K562 (cell line): ENCODE measurements at regions not wholly inside any gene's neighbourhood (a gene's known extent, or its start where the extent isn't known, plus 50 kb on each side); places are given as distances from the start of the nearest gene placed in this dataset.

Experiments
- SRSF7 ChIP-seq: fragments of 200-400 bp; formaldehyde crosslinking; optimal IDR thresholded peaks from 2 replicates; pipeline ENCODE3; 2017; ENCODE audit warnings: mild to moderate bottlenecking, low read depth, low read length
- ZNF217 ChIP-seq: sonication (generic); formaldehyde crosslinking; IDR thresholded peaks from 2 replicates; pipeline ENCODE4 v1.8.0; 2022; ENCODE audit warnings: mild to moderate bottlenecking, missing genetic modification reagents
- TF ChIP-seq, protein P1 (sequence below): fragments of 250-450 bp; sonication (Bioruptor Pico); IDR thresholded peaks from 2 replicates; pipeline ENCODE4 v1.4.0; 2020; ENCODE audit warnings: mild to moderate bottlenecking
- TF ChIP-seq, protein P2 (sequence below): fragments of 200-800 bp; sonication (Bioruptor generic); IDR thresholded peaks from 2 replicates; pipeline ENCODE4 v1.6.1; 2017; ENCODE audit warnings: missing genetic modification characterization, missing compliant biosample characterization
- TF ChIP-seq, protein P3 (sequence below): fragments of 250-450 bp; sonication (Bioruptor Pico); IDR thresholded peaks from 2 replicates; pipeline ENCODE4 v1.5.0; 2021; ENCODE audit warnings: mild to moderate bottlenecking, borderline replicate concordance

DNA sequence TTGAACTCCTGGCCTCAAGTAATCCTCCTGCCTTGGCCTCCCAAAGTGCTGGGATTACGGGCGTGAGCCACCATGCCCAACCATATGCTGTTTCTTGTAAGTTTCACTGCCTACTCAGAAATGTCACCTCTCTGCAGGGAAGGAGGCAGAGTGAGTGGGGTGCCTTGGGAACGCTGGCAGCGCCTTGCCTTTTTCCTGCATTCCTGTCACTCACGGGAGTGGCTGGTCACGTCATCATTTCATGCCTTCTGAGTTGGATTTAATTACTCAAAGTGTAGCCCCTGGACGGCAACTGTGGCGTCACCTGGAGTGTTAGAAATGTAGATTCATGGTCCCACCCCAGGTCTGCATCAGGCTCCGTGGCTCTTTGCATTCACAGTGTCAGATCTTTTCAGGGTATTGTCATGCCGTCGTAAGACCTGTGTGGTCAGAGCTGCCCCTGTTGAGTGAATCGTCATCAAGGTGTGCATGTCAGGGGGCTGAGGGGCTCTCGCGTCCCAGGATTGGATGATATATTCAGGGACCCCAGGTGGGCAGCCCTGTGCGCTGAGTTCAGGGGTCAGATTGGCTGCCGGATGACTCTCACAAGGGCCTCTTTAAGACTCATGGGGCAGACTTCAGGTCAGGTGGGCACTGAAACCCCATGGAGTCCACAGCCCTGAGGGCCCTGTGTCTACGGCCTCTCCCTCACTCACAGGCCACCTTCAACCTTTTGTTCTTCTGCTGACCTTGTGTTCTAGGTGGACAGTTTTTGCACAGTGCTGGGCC is 65.9 kb upstream of the KLHL25 start (continued):
- TF ChIP-seq, protein P1, sequence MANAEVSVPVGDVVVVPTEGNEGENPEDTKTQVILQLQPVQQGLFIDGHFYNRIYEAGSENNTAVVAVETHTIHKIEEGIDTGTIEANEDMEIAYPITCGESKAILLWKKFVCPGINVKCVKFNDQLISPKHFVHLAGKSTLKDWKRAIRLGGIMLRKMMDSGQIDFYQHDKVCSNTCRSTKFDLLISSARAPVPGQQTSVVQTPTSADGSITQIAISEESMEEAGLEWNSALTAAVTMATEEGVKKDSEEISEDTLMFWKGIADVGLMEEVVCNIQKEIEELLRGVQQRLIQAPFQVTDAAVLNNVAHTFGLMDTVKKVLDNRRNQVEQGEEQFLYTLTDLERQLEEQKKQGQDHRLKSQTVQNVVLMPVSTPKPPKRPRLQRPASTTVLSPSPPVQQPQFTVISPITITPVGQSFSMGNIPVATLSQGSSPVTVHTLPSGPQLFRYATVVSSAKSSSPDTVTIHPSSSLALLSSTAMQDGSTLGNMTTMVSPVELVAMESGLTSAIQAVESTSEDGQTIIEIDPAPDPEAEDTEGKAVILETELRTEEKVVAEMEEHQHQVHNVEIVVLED (CRISPR knock-in tag): no peak
- TF ChIP-seq, protein P2, sequence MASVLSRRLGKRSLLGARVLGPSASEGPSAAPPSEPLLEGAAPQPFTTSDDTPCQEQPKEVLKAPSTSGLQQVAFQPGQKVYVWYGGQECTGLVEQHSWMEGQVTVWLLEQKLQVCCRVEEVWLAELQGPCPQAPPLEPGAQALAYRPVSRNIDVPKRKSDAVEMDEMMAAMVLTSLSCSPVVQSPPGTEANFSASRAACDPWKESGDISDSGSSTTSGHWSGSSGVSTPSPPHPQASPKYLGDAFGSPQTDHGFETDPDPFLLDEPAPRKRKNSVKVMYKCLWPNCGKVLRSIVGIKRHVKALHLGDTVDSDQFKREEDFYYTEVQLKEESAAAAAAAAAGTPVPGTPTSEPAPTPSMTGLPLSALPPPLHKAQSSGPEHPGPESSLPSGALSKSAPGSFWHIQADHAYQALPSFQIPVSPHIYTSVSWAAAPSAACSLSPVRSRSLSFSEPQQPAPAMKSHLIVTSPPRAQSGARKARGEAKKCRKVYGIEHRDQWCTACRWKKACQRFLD (CRISPR knock-in tag): no peak
- TF ChIP-seq, protein P3, sequence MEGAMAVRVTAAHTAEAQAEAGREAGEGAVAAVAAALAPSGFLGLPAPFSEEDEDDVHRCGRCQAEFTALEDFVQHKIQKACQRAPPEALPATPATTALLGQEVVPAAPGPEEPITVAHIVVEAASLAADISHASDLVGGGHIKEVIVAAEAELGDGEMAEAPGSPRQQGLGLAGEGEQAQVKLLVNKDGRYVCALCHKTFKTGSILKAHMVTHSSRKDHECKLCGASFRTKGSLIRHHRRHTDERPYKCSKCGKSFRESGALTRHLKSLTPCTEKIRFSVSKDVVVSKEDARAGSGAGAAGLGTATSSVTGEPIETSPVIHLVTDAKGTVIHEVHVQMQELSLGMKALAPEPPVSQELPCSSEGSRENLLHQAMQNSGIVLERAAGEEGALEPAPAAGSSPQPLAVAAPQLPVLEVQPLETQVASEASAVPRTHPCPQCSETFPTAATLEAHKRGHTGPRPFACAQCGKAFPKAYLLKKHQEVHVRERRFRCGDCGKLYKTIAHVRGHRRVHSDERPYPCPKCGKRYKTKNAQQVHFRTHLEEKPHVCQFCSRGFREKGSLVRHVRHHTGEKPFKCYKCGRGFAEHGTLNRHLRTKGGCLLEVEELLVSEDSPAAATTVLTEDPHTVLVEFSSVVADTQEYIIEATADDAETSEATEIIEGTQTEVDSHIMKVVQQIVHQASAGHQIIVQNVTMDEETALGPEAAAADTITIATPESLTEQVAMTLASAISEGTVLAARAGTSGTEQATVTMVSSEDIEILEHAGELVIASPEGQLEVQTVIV (CRISPR knock-in tag): no peak
- TF ChIP-seq ZNF217 (CRISPR knock-in tag) (no peak), SRSF7 (no peak)
